ENCODE measurements at regions not wholly inside any gene's neighbourhood (a gene's known extent, or its start where the extent isn't known, plus 50 kb on each side); places are given as distances from the start of the nearest gene placed in this dataset.

DNA sequence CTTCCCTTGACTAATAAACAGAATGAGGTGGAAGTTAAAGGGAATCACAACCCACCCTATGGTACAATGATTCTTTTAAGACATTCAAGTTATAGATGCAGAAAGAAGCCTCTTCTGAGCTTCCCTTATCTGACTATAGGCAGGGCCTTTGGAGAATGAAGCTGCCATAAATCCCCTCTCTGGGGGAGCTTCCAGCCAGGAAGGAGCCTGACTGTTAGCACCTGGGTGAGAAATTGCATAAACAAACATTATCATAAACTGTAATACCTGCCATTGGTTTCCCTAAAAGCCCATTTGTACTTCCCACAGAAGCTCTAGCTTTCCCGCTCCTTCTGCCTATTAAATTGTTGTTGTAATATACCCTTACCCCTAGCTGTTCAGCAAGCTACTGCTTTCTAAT lies 81.3 kb upstream of the RESF1 start:
- Histone ChIP-seq H3K9me3 (peaks cover 0 to 8% (median 0%) of the 10 kb centered on the region in 4 donors), H3K4me3 (no peak overlapping the region), H3K4me1 (peaks cover 0 to 4% (median 0%) of the 10 kb centered on the region in 4 donors), H3K27me3 (no peaks in the 10 kb centered on the region), H3K36me3 (no peaks in the 10 kb centered on the region), H3K27ac (no peak overlapping the region)
- no peak for DNase-seq (ENCODE audit: low spot score in 2 of 2)
- TF ChIP-seq POLR2A (IDR thresholded peaks at IDR 0.05) (no peak), EP300 (IDR thresholded peaks at IDR 0.05) (no peak), CTCF (IDR thresholded peaks at IDR 0.05) (no peak)
- 97 to 100% methylated on average over 1 of the region's 1 CpG for WGBS, 2 donors

- Histone ChIP-seq H3K27me3 (no peaks in the 10 kb centered on the region), H3K9me3 (peaks cover 0 to 6% (median 0%) of the 10 kb centered on the region in 4 donors), H3K4me1 (peaks cover 0 to 4% (median 0%) of the 10 kb centered on the region in 4 donors), H3K4me3 (no peak overlapping the region), H3K27ac (no peak overlapping the region), H3K36me3 (no peaks in the 10 kb centered on the region)
- DNase-seq (ENCODE audit: low spot score in 2 of 2), result no peak
- whole genome bisulfite sequencing, 2 donors, result 58 to 77% methylated on average over 12 to 13 of the region's 13 CpGs
- TF ChIP-seq POLR2A (IDR thresholded peaks at IDR 0.05), result no peak
- no peak for TF ChIP-seq CTCF (IDR thresholded peaks at IDR 0.05)
- no peak for TF ChIP-seq EP300 (IDR thresholded peaks at IDR 0.05)
These were observed 82.4 kb upstream of the RESF1 start for GRCh38 chr12:31876568-31877424.

DNA sequence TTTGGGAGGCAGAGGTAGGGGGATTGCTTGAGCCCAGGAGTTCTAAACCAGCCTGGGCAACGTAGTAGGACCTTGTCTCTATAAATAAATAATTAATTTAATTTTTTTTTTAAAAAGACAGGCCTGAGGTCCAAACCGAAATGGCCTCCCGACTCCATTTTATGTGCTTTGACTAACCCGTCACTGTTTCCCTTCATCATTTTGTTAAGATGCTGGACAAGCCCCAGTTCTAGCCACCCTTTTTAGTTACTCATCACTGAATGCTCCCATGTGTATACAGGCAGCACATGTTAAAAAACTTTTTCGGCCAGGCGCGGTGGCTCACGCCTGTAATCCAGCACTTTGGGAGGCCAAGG lies 83.6 kb upstream of the RESF1 start:
- H3K4me1 ChIP-seq, result peaks cover 0 to 4% (median 0%) of the 10 kb centered on the region in 4 donors
- peak overlapping the region in 1 of 4 donors; percentile 40 for H3K27ac ChIP-seq
- peaks cover 0 to 6% (median 0%) of the 10 kb centered on the region in 4 donors for H3K9me3 ChIP-seq

DNA sequence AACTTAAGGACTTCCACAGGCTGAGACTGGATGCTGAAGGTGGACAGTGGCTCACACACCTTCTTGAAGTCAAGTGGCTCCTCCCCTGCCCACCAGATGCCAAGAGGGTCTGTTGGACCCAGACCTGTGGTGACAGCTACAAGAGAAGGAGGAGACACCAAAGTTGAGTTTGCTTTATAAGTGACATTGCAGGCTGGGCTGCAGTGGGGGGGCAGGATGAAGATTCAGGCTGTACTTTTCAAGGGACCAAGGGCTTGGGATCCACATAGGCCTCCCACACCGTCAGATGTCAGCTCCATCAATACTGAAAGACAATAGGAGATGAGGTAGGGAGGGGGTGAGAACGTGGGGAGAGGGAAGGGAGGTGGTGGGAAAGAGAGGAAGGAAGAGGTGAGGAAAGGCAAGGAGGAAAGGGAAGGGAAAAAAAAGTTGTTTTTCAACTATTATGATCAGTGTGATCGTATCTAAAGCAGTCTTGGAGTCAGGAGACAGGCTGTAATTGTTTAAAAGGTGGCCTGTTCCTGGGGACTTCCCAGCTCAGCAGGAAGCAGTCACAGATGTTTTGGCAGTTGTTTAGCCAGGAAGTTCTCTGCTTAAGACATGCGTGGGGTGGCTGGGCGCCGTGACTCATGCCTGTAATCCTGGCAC lies 84.1 kb upstream of the RESF1 start:
- H3K4me1 ChIP-seq, result peaks cover 0 to 4% (median 0%) of the 10 kb centered on the region in 4 donors
- H3K27me3 ChIP-seq, result no peaks in the 10 kb centered on the region
- 33 to 38% methylated on average over 6 of the region's 6 CpGs for WGBS, 2 donors
- DNase-seq (ENCODE audit: low spot score in 2 of 2), result peak in 1 of 2 donors; percentile 11
- H3K27ac ChIP-seq, result peak overlapping the region in 3 of 4 donors; percentile 2 to 64 (median 40)
- TF ChIP-seq POLR2A (IDR thresholded peaks at IDR 0.05), result no peak
- peak in 1 of 2 donors; percentile 53 for TF ChIP-seq EP300 (IDR thresholded peaks at IDR 0.05)
- H3K4me3 ChIP-seq, result no peak overlapping the region
- H3K9me3 ChIP-seq, result peaks cover 0 to 6% (median 0%) of the 10 kb centered on the region in 4 donors
- no peaks in the 10 kb centered on the region for H3K36me3 ChIP-seq

More for the DNA sequence above, 83.6 kb upstream of the RESF1 start:
- H3K36me3 ChIP-seq, result no peaks in the 10 kb centered on the region
- no peaks in the 10 kb centered on the region for H3K27me3 ChIP-seq
- no peak for DNase-seq (ENCODE audit: low spot score in 2 of 2)
- TF ChIP-seq POLR2A (IDR thresholded peaks at IDR 0.05), result no peak
- no peak for TF ChIP-seq EP300 (IDR thresholded peaks at IDR 0.05)
- no peak for TF ChIP-seq CTCF (IDR thresholded peaks at IDR 0.05)
- no peak overlapping the region for H3K4me3 ChIP-seq
- 90 to 92% methylated on average over 8 of the region's 8 CpGs for WGBS, 2 donors

- TF ChIP-seq POLR2A (IDR thresholded peaks at IDR 0.05) (no peak), CTCF (IDR thresholded peaks at IDR 0.05) (no peak), EP300 (IDR thresholded peaks at IDR 0.05) (no peak)
- WGBS, 2 donors, result 76 to 81% methylated on average over 19 of the region's 19 CpGs
These were observed 86.2 kb upstream of the RESF1 start for GRCh38 chr12:31872831-31873604.

More at GRCh38 chr12:31872831-31873604, 86.2 kb upstream of the RESF1 start:
- H3K36me3 ChIP-seq, result no peaks in the 10 kb centered on the region
- DNase-seq (ENCODE audit: low spot score in 2 of 2), result no peak
- peaks cover 0 to 4% (median 0%) of the 10 kb centered on the region in 4 donors for H3K4me1 ChIP-seq
- H3K27me3 ChIP-seq, result no peaks in the 10 kb centered on the region
- no peak overlapping the region for H3K27ac ChIP-seq
- H3K4me3 ChIP-seq, result no peak overlapping the region
- H3K9me3 ChIP-seq, result peaks cover 0 to 6% (median 0%) of the 10 kb centered on the region in 4 donors

Measured in tibial nerve (tissue), 4 donors.